Urothelium cell line (cell line): ENCODE measurements at regions not wholly inside any gene's neighbourhood (a gene's known extent, or its start where the extent isn't known, plus 50 kb on each side); places are given as distances from the start of the nearest gene placed in this dataset.
"Not testable (repeated sequence)": the region's sequence is repeated elsewhere in the genome, so short reads cannot be mapped to it uniquely, and the experiment has no call there.

ENCODE experiments used
- DNase-seq: peaks from one replicate; pipeline ENCODE4 v3.0.0; 2011; ENCODE audit warnings: low spot score, mixed read lengths
- FAIRE-seq: peaks from 2 replicates; lab custom pipeline; 2011; peaks lifted over from hg19 to GRCh38; lab: Jason Lieb, UNC

DNA sequence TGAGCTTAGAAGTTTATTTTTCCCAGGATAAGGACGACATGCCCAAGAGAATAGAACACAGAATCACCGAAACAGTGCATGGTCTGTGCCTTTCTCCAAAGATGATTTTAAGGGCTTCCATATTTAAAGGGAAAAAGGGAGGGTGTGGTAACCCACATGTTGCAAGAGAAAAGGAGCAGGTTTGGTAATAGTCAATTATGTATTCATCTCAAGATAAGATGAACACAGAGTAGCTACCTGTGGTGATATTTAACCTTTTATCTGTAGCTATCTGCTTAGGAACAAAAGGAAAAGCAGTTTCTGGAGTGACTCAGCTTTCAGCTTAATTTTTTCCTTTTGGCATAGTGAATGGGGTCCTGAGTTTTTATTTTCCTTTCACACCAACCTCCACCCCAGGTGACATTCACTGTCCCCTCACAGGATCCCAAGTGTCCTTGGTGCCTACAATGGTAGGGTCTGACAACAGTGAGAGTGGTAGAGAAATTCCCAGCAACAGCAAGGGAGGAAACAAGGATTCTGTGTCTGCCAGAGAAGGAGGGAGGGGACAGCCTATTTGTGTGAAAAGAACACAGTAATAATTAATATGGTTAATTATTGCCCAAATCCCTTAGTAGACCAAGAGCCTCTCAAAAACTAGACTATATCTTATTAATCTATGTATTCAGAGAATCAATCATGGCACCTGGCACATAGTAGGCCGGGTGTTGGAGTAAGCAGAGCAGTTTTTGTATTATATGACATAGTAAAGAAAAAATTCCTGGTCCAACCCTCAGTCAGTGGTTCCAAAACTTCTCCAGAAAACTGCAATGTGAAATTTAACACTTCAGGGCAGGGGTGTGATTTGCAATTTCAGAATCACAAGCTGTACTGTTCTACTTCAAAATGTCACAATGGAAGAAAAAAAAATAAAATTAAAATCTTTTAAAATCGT is 154.5 kb downstream of the PHLDA1 start:
- FAIRE-seq (no peak), DNase-seq (no peak)

DNA sequence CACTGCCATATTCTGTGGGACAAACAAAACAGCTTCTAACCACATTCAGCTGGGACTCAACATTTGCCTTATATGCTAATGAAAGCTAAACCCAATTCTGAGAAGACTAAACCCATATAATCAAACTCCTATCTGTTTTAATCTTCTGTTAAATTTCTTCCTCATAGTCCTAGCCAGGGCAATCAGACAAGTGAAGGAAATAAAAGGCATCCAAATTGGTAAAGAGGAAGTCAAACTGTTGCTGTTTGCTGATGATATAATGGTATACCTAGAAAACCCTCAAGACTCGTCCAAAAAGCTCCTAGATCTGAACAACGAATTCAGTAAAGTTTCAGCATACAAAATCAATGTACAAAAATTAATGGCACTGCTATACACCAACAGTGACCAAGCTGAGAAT is 157.1 kb downstream of the PHLDA1 start:
- FAIRE-seq (no peak), DNase-seq (no peak)

DNA sequence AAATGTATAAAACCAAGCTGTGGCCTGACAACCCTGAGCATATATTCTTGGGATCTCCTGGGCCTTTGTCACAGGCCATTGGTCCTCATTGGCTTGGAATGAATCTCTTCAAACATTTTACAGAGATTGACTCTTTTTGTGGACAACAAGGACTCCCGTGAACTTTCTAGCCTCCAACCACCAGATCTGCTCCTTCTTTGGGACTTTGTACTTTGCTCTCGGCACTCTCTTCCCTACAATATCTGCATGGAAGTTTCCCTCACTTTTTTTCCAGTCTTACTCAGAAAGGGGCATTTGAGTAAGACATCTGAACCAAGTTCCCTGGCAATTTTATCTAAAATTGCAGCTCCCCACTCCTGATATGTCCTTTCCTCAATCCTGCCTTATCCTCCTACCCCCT is 158.8 kb downstream of the PHLDA1 start:
- FAIRE-seq (no peak), DNase-seq (no peak)

DNA sequence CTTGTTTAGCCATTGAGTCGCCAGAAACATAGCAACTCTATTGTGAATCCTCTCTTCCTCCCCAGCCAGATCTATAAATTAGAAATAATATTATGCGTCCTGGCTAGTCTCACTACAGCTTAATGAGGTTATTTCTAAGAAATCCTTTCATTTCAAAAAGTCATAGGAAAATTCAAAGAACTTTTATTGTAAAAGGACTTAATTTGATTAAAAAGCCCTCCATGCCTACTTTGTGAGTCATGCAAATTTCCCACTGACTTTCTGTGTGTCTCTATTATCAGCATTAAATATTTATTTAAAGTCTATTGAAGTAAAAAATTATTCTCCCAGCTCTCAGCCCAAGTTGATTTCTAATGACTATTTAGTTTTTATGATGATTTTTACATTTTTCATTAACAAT is 160.7 kb downstream of the PHLDA1 start:
- FAIRE-seq (no peak), DNase-seq (no peak)

DNA sequence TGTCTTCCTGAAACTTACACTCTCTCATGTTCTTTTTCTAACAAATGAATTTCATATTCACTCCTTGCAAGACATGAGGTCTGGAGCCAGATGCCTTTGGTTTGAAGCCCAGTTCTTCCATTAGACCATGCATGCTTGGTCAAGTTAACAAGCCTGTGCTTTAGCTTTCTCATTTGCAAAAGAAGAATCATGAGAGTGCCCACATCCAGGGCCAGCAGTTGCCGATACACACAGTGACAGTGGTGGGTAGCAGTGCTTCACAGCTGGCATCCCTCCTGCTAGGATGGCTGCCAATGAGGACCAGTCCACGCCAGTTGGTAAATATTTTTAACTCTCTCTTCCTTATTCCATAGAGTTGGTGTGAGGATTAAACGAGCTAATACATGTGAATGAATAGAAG is 163.1 kb downstream of the PHLDA1 start:
- no peak for FAIRE-seq

DNA sequence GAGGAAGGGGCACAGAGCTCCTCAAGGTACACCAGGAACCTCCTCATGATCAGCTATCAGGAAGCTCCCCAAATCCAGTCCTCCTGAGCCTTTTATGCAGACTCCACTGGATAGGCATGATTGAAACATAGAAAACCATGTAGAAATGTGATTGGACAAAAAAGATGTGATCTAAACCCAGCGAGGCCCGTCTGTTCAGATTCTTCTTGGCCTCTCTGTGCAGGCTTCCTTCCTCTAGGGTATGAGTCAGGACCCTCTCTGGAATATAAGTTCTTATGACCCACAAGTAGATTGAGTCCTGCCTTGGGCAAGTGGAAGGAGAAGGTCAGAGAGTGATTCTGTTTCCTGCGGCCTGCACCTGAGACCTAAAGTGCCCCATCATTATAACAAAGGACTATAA is 166.3 kb downstream of the PHLDA1 start:
- DNase-seq (no peak), FAIRE-seq (no peak)

More for the DNA sequence above, 163.1 kb downstream of the PHLDA1 start:
- DNase-seq = no peak

DNA sequence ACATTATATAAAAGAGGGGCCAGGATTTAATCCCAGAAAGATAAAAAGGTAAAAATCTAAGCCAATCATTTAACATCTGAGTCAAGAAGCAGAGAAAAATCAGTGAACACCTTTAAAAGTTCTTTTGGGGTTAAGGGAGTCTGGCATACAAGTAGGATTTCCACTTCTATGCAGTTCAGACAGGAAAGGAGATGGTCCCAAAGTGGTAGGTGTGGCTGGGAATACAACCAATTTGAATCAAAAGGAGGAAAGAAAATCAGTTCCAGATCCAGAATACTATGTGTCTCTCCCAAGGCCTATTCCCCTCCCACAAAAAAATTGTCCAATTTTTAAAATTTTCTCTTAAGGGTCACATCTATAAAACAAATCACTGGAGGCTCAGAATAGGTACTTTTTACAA is 167.4 kb downstream of the PHLDA1 start:
- FAIRE-seq = no peak
- DNase-seq = no peak

DNA sequence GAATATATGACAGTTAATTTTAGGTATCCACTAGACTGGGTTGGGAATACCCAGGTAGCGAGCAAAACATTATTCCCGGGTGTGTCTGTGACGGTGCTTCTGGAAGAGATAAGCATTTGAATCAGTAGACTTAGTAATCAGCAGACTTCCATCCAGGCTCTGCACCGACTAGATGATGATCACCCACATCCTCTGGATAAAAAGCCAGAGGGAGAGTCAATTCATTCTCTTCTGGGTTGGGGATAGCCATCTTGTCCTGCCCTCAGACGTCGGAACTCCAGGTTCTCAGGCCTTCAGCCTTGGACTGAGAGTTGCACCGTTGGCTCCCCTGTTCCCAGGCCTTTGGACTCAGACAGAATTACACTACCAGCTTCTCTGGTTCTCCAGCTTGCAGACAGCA is 168.0 kb downstream of the PHLDA1 start:
- DNase-seq (no peak), FAIRE-seq (no peak)

DNA sequence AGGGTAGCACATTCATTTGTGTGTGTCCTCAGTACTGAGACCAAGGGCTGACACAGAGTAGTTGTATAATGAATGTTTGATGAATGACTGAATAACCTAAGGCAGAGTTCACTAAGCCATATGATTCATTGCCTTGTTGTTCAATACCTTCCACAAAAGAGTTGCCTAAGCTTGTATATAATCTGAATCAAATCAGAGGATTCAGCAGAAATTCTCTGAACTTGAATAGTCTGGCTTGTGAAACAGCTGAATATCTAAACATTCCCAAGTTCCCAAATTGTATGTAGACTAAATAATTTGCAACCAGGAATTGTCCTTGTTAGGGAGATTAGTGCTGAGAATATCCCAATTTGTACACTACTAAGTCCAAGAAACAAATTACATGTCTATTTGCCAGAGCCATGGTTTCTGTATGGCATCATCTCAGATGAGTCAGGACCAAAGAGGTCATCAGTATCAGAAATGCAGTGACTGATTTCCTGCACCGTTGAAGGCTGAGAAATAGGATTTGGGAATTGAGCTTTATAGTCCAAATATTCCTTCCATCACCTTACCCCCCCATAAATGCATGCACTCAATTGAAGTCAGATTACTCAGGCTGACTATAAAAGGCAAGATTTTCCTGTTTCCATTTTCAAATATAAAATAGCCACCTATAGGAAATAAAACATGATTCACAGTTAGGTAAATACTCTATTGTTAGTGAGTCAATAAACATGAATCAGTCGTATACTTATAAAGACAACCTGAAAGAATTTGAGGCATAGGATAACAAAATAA is 168.7 kb downstream of the PHLDA1 start:
- FAIRE-seq (no peak), DNase-seq (peak; percentile 11)

DNA sequence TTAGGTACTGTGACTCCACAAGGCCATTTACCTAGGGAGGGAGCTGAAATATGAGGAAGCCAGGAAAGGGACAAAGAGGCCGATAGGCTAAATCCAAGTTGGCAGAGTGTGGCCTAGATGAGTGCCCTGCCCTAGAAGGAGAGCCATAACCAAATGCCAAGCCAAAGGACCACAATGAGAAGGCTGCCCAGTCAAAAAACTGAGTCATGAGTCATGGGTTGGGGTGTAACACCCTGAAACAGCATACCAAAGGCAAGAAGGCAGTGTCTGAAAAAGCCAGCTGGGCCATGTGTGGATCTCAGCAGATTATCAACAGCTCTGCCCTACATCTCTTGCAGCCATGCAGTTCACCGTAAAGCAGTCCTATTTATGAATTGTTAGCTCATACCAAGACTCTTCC is 171.7 kb downstream of the PHLDA1 start:
- FAIRE-seq (no peak), DNase-seq (no peak)

DNA sequence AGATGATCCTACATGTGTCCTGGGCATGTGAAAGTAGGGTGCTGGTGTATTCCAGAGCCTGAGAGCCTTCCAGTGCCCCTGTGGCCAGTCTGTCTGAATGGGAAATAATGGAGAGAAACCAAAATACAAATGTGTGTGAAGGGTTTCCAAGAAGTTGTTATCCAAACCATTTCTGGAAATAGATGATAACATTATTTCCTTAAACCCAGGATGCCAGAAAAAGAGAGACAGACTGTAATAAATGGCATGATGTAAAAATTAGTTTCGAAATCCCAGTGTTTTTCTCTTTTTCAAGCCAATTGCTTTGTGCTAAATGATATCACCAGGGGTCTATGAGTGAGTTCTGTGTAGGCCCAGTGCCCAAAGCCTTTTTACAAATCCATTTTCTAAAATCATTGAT is 175.3 kb downstream of the PHLDA1 start:
- FAIRE-seq = no peak
- no peak for DNase-seq

DNA sequence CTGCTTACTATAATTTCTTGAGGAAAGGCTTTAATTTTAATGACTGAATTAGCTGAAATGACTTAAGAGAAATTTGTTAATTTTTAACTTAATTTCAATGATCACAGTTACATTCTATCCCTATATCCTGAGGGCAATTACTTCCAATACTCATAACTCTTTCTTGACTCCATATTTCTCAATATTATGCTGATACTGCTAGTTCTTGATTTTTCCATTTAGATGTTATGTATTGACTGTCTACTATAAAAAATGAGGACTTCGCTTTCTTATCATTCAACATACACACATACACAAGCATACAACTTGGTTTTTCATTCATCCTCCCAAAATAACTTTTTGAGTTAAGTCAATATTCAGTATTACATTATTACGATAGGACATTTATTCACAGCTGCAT is 176.2 kb downstream of the PHLDA1 start:
- no peak for FAIRE-seq
- no peak for DNase-seq

DNA sequence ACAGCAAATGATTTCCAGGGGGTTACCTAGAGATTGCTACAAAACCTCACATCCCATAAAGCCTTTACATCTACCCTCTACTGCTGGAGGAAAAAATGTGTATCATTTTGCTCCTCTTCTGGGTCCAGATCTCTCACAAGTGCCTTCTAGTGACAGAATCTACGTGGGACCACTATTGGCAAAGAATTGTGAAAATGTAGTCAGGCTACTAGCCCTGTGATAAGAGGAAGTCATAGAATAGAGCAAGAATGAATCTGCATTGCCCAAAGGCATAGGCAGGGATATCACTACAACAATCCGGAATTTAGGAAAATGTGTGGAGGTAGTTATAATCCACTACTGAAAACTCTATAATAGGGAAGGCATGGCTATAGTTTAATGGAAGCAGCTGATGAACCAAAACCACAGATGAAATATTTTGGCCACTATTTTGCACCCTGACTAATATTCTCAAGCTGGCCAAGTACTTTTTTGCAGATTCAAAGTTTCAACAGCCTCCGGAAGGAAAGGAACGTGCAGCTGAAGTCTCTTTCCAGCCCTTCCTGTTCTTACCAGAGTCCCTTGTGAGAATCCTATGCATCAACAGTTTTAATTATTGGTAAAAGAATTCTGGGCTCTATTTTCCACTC is 176.8 kb downstream of the PHLDA1 start:
- DNase-seq = no peak
- FAIRE-seq = no peak

DNA sequence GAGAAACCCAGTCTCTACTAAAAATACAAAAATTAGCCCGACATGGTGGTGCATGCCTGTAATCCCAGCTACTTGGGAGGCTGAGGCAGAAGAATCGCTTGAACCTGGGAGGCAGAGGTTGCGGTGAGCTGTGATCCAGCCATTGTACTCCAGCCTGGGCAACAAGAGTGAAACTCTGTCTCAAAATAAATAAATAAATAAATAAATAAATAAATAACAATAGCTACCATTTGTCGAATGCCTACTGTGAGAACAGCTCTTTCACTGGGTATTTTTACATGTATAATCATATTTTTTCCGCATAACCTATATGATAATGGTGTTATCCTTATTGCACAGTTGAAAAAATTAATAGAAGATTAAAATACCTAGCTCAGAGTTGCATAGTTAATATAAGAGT is 177.4 kb downstream of the PHLDA1 start:
- not testable (repeated sequence) for FAIRE-seq

DNA sequence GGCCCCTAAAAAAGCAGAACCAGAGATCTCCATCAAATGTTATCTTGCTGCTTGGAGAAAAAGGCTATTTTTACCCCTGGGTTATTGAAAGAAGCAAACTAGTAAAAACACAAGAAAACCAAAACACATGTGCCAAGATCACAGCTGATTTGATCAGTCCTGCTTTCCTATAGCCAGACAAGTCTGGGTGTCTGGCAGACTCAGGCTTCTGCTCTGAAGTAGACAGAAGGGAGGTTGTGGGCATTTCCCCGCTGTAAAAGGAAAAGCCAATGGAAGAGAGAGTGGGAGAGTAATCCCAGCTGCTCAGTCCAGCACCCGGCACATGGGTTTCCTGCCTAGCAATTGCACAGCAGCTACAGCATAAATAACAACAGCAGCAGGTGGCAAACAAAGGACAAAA is 177.9 kb downstream of the PHLDA1 start:
- FAIRE-seq (no peak), DNase-seq (no peak)

More for the DNA sequence above, 177.4 kb downstream of the PHLDA1 start:
- not testable (repeated sequence) for DNase-seq

DNA sequence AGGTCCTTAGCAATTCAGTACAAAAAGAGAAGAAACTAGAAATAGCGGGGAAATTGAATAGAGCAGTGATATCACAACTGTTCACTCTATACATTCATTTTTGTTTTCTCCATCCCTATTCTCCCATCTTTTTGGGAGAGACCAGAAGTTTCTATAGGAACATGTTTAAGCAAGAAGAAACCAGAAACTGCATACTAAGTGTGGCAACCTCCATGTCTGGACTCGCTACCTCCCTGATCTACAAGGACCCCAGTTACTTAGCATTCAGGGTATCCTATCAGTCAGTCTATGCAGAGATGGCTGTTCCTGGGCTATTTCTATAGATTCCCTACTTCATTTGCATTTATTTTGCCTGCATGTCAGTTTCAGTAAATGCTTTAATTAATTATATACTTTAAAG is 178.6 kb downstream of the PHLDA1 start:
- no peak for FAIRE-seq
- DNase-seq = no peak

DNA sequence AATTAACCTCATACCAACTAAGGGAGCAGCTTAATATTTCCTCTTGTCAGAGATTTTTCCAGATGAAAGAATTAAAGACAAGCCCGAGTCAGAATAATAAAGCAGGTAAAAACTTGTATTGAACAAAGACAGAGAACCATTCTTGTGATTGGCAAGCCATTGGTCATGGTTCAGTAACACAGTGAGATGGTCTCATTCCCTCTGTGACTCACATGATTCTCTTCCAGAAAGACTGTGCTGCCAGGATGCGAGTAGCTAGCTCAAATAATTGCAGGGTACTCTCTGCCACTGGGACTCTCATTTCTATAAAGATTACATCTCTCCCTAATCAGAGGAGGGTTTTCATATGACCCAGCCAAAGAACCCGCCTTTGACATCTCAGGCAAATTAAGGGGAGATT is 179.4 kb downstream of the PHLDA1 start:
- no peak for FAIRE-seq
- no peak for DNase-seq

DNA sequence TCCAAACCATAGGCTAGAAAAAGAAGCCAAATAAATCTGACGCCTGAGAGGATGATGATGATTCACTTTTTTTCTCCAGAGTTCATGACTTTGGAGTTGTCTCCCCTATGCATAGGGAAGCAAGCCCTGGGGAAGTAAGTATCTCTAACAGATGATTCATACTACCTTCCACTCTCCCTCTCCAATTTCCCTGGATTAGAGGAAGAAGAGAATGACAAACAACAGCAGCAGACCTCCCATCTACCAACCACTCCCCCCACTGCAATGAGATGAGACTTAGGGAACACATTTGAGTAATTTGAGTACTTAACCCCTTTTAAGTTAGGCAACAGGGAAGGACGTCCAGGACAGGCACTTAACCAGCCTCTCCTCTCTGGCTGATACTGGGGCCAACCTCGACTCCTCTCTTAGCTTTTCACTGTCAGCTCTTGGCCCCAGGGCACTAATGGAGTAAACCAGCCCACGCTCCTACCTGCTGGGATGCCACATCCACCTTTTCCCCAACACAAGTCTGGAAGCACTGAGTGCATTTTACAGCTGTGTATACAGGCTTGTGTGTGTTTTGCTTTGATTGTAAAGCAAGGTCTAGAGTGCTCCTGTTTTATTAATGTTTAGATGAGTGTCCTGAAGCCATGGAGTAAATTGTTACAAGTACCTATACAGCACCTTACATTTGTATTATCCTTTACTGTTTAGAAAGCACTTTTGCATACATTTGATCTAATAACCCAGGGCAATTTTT is 180.7 kb downstream of the PHLDA1 start:
- FAIRE-seq = no peak

DNA sequence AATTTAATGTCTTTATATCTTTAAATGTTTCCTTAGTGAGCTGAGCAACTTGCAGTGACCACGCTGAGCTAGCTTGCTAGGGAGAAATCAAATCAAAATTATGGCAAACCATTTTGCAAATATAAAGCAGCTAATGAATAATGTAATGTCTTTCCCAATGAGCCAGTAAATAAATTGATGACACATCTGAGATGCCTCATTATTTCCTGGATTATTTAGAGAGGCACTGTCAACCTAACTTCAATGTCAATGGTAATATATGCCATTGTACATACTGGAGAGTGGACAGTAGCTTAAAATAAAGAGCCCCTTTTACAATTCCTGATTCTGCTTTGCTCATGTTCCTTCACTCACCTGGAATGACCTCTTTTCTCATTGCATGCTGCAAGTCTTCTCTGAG is 182.6 kb downstream of the PHLDA1 start:
- DNase-seq (no peak), FAIRE-seq (no peak)

More for the DNA sequence above, 180.7 kb downstream of the PHLDA1 start:
- no peak for DNase-seq

DNA sequence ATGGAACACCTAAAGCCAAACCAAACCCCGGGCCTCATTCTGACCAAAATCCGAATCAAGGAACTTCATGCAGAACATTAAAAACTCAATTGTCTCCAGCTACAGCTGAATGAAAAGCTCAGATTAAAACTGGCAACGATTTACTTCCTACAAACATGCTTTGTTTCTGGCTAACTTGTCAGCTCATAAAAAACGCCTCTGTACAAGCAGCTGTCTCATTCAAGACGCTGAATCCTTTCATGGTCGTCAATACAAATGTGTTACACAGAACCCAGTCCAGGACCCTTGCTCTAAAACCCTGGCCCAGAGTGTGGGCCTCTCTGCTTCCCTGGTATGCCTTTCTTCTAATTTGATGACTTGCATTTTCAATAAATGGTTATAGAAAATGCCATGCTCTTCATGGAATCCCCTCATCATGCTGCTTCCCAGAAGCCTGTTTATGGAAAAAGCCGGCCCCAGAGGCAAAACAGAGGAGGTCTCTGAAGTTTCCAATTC is 183.1 kb downstream of the PHLDA1 start:
- DNase-seq (no peak), FAIRE-seq (no peak)

DNA sequence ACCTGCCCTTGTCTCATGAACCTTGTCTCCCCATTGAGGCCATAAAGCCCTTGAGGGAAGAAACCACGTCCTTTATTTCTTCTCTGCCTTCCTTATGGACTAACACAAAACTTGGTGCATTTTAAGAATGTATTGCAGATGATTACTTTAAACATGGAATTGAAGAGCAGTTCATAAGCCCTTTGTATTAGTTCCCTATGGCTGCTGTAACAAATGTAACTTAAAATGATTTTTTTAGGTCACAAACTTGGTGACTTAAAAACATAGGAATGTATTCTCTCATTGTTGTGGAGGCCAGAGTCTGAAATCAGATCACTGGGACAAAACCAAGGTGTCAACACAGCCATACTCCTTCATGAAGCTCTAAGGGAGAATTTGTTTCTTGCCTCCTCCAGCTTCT is 185.5 kb downstream of the PHLDA1 start:
- no peak for FAIRE-seq

More for the DNA sequence above, 185.5 kb downstream of the PHLDA1 start:
- DNase-seq = no peak
